Psoas muscle (tissue), 7 donors: ENCODE measurements at regions not wholly inside any gene's neighbourhood (a gene's known extent, or its start where the extent isn't known, plus 50 kb on each side); places are given as distances from the start of the nearest gene placed in this dataset.

Experiments used
- ATAC-seq, 4 donors: fragments of 200-7000 bp; cut with Tn5 transposase; one replicate each; pipeline ENCODE4 v1.9.1; 2020; ENCODE audit warnings: moderate library complexity in 3 of 4, mild to moderate bottlenecking in 2 of 4
- DNase-seq, 2 donors: peaks; one replicate each; pipeline ENCODE4 v3.0.0-alpha.2; 2020
- H3K27ac ChIP-seq: fragments of 200-600 bp; one replicate; pipeline ENCODE4 v1.8.0; 2022
- H3K27me3 ChIP-seq, 3 donors: fragments of 200-600 bp in 1 of 3; one replicate each; pipeline versions ENCODE4 v1.6.1 to v1.8.0; 2013 to 2022; ENCODE audit warnings: low read length in 2 of 3, mild to moderate bottlenecking in 2 of 3, moderate library complexity in 1 of 3; ENCODE audit not compliant: insufficient read depth in 3 of 3
- H3K36me3 ChIP-seq, 2 donors: fragments of 200-600 bp in 1 of 2; one replicate each; pipeline versions ENCODE4 v1.6.1 to v1.8.0; 2013 to 2022; ENCODE audit warnings: low read depth in 1 of 2, mild to moderate bottlenecking in 1 of 2, moderate library complexity in 1 of 2; ENCODE audit not compliant: insufficient read depth in 1 of 2
- H3K4me1 ChIP-seq: fragments of 200-600 bp; one replicate; pipeline ENCODE4 v1.8.0; 2022
- H3K4me3 ChIP-seq: fragments of 200-600 bp; one replicate; pipeline ENCODE4 v1.8.0; 2022; ENCODE audit warnings: mild to moderate bottlenecking
- H3K9me3 ChIP-seq: fragments of 200-600 bp; one replicate; pipeline ENCODE4 v1.8.0; 2022
- WGBS, 3 donors: extraction: QIAGEN DNeasy Blood & Tissue Kit; methylation state at CpG; one replicate each; pipeline versions ENCODE4 v1.1.6 to v1.1.7; 2013; 5-methylcytosine and 5-hydroxymethylcytosine counted together
- intact Hi-C, 2 donors: fragments of 100-400 bp; cut with DNase I; formaldehyde crosslinking; loops; one replicate each; pipeline versions ENCODE4 v1.11.0 to v1.14.2; 2022
- TF ChIP-seq, protein P1 (sequence below): fragments of 200-600 bp; IDR thresholded peaks from one replicate; pipeline ENCODE4 v1.8.0; 2022; ENCODE audit warnings: antibody characterized with exemption
- donor health status: healthy with polysubstance abuse.
- donor health status: DM: no; HTN: no; CAD: no; lungs with moderate emphysema.
- donor health status: Bipolar disorder and iron deficiency.
- donor health status: healthy.
- donor health status: DM: yes; HTN: yes; CAD: no.
- donor health status: DM: no; HTN: no; CAD: no.
- donor health status: DM: yes; HTN: yes; CAD: no.

DNA sequence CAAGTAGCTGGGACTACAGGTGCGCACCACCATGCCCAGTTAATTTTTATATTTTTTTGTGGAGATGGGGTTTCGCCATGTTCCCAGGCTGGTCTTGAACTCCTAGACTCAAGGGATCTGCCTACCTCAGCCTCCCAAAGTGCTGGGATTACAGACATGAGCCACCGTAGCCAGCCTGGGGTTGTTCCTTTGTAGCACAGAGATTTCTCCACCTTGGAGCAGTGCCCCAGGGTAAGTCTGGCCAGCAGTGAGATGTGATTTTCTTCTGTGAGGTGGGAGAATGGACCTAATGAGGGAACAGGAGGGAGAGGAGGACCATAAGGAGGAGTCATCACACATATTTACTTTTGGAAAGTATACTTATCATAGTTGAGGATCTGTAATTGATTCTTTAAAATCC is 61.1 kb upstream of the GADD45A start:
- Histone ChIP-seq H3K4me3 (no peak overlapping the region), H3K9me3 (no peaks in the 10 kb centered on the region), H3K27ac (no peak overlapping the region), H3K27me3 (no peaks in the 10 kb centered on the region), H3K4me1 (peaks cover 18% of the 10 kb centered on the region), H3K36me3 (no peaks in the 10 kb centered on the region)
- TF ChIP-seq, protein P1, sequence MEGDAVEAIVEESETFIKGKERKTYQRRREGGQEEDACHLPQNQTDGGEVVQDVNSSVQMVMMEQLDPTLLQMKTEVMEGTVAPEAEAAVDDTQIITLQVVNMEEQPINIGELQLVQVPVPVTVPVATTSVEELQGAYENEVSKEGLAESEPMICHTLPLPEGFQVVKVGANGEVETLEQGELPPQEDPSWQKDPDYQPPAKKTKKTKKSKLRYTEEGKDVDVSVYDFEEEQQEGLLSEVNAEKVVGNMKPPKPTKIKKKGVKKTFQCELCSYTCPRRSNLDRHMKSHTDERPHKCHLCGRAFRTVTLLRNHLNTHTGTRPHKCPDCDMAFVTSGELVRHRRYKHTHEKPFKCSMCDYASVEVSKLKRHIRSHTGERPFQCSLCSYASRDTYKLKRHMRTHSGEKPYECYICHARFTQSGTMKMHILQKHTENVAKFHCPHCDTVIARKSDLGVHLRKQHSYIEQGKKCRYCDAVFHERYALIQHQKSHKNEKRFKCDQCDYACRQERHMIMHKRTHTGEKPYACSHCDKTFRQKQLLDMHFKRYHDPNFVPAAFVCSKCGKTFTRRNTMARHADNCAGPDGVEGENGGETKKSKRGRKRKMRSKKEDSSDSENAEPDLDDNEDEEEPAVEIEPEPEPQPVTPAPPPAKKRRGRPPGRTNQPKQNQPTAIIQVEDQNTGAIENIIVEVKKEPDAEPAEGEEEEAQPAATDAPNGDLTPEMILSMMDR: no peak
- DNase-seq: no peak
- ATAC-seq: no peak
- 88 to 99% (median 93%) methylated on average over 3 of the region's 3 CpGs for WGBS, 3 donors
- intact Hi-C loops: no loop called here

DNA sequence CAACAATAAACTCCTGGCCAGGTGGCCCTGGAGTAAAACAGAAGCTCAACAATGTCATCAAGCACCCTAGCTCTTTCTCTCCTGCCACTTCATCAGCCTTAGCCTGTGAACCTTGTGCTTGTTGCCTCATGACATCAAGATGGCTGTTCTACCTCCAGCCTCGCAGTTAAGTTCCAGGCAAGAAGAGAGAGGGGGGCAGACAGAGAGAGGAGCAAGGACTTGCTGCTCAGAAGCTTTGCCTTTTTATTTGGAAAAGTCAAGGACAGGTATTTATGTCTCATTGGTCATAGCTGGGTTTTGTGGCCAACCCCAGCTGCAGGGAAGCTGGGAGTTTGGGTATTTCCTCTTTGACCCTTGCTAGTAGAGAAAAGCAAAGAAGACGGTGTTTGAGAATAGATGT is 60.3 kb upstream of the GADD45A start:
- no peak overlapping the region for H3K4me3 ChIP-seq
- H3K27me3 ChIP-seq: no peaks in the 10 kb centered on the region
- H3K4me1 ChIP-seq: peaks cover 10% of the 10 kb centered on the region
- no peak for ATAC-seq
- TF ChIP-seq, protein P1: no peak
- 97 to 100% (median 98%) methylated on average over 2 of the region's 2 CpGs for WGBS, 3 donors
- H3K9me3 ChIP-seq: no peaks in the 10 kb centered on the region
- intact Hi-C loops: no loop called here
- DNase-seq: no peak
- no peak overlapping the region for H3K27ac ChIP-seq
- H3K36me3 ChIP-seq: no peaks in the 10 kb centered on the region

DNA sequence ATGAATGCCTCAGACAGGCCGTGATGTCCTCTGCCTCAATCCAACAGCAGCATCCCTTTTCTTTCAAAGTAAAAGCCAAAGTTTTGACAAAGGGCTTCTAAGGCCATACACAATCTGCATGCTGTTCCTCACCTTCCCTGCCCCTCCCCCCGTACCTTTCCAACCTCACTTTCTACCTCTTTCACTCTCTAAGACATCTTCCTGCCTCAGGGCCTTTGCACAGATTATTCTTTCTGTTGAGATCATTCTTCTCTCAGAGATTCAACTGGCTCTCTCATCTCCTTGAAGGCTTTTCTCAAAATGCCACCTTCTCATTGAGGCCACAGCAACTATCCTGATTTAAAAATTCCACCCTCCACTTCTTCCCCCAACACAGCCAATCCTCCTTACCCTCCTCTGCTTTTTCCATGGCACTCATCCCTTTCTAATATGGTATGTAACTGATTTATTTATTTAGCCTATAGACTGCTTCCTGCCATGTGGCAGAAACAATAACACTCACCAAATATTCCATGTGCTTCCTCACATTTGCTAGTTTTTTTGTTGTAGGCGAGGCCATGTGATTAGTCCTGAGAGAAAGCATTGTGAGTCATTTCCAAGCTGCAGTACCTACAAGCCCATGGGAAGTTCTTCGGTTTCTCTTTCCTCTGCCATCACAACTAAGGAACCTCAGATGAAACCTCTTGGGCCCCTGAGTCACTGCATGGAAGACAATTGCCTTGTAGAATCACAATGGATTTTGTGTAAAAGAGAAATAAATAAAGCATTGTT is 58.7 kb upstream of the GADD45A start:
- H3K27me3 ChIP-seq: no peaks in the 10 kb centered on the region
- ATAC-seq (no peak), DNase-seq (no peak)
- intact Hi-C loops: no loop called here
- H3K4me1 ChIP-seq: peaks cover 10% of the 10 kb centered on the region
- H3K36me3 ChIP-seq: no peaks in the 10 kb centered on the region
- H3K4me3 ChIP-seq: no peak overlapping the region
- 89 to 93% (median 92%) methylated on average over 4 of the region's 4 CpGs for whole genome bisulfite sequencing, 3 donors
- TF ChIP-seq, protein P1: no peak
- peak overlapping the region; percentile 9 for H3K27ac ChIP-seq
- H3K9me3 ChIP-seq: no peaks in the 10 kb centered on the region

DNA sequence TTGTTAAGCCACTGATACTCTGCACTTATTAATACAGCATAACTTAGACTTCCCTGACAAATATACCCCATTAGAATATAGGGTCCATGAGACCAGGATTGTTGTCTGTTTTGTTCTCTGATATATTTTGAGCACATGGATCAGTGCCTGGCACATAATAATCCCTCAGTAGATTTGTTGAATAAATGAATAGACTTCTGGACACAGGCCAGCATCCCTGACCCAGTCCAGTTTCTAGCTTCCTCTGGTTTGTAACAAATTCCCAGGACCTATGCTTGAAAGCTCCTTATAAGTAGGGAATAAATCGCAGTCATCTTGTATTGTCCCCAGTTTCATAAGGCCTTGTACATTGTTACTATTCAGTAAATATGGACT is 58.2 kb upstream of the GADD45A start:
- Histone ChIP-seq H3K4me1 (peaks cover 10% of the 10 kb centered on the region), H3K27ac (peak overlapping the region; percentile 9), H3K36me3 (no peaks in the 10 kb centered on the region), H3K27me3 (no peaks in the 10 kb centered on the region), H3K4me3 (no peak overlapping the region), H3K9me3 (no peaks in the 10 kb centered on the region)
- 84 to 93% (median 91%) methylated on average over 1 of the region's 1 CpG for WGBS, 3 donors
- no peak for ATAC-seq
- intact Hi-C loops: no loop called here
- no peak for DNase-seq
- TF ChIP-seq, protein P1: no peak

DNA sequence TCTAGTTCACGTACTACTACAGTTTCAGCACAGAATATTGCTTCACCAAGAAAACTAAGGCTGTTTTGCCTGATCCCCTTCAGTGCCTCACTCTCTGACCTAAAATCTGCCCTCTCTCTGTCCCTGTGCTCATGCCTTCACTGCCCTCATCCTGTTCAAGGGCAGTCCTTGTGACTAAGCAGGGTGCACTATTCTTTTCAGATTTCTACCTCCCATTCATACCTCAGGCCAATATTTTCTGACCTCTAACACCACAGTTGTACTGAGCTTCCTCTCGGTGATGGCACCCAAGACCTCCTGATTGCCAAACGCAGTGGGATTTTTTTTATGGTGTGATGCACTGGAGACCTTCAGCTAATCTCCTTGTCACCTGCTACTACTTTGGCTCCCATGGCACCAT is 57.7 kb upstream of the GADD45A start:
- 68 to 88% (median 79%) methylated on average over 3 of the region's 3 CpGs for WGBS, 3 donors
- peaks cover 5% of the 10 kb centered on the region for H3K4me1 ChIP-seq
- no peaks in the 10 kb centered on the region for H3K9me3 ChIP-seq
- no peaks in the 10 kb centered on the region for H3K27me3 ChIP-seq
- no peak overlapping the region for H3K4me3 ChIP-seq
- intact Hi-C loops: no loop called here
- no peak for DNase-seq
- ATAC-seq: peak in 1 of 4 donors; percentile 50
- no peaks in the 10 kb centered on the region for H3K36me3 ChIP-seq
- peak overlapping the region; percentile 9 for H3K27ac ChIP-seq
- TF ChIP-seq, protein P1: no peak
